HG02852 (cell line): ENCODE measurements at regions not wholly inside any gene's neighbourhood (a gene's known extent, or its start where the extent isn't known, plus 50 kb on each side); places are given as distances from the start of the nearest gene placed in this dataset.

Experiments used
- ATAC-seq: cut with Tn5 transposase; IDR thresholded peaks from one replicate; pipeline ENCODE4 v1.9.1; 2021; ENCODE audit warnings: mild to moderate bottlenecking, moderate library complexity; ENCODE audit not compliant: unreplicated experiment

DNA sequence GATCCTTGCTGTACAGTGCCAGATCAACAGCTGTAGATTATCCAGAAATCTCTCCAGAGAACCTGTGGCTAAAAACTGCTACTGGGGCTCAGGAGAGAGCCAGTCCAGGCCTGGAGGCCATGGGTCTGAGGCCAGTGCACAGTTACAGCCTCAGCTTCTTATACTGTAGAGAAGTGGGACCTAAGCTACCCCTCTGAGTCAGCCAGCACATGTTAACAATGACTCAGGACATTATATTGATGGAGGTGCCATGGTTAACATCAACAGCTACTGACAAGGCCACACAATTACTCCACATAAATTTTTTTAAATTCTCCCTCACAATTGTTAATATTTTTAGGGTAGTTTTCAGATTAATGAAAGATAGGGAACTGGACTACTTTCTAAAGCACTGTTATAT is 138.5 kb downstream of the RBM26 start:
- no peak for ATAC-seq

DNA sequence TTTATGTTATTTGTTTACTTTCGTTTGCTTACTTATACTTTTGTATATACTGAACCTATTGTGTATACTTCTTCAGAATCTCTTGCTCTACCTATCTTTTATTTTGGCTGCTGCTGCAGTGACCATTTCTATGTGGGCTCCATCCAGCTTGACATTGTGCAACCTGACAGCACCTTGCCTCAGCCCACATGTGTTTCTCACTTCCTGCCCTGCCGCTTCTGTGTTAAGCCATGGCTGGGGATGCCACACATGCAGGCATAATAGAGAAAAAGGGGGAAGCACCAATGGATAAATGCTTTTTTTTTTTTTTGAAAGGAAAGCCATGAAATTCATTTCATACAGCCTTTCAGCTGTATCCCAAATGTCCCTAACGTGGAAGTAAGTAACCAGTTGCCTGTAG is 147.6 kb downstream of the RBM26 start:
- peak; percentile 96 for ATAC-seq

GRCh38 chr13:79246578-79246949 is 159.5 kb downstream of the RBM26 start:
- ATAC-seq = peak; percentile 28

GRCh38 chr13:79245937-79246577 is 160.0 kb downstream of the RBM26 start:
- peak; percentile 76 for ATAC-seq

DNA sequence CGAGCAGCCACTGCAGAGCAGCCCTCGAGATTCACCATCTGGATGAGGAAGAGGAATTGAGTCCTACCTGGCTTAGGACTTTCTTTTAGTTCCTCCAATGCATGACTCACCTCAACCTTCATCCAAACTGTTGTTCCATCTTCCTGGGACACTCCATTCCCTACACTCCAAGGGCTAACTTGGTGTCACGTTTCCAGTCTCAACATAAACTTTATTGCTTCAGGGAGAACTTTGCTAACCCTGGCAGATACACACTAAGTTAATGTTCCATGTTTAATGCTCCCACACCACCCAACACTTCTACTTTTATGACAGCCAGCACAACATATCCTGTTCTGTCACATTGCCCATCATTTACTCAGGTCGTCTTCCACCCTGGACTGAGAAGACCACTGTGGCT is 164.4 kb downstream of the RBM26 start:
- ATAC-seq = no peak

GRCh38 chr13:79237981-79238380 is 168.1 kb downstream of the RBM26 start:
- ATAC-seq = no peak

- ATAC-seq = no peak
Measured at GRCh38 chr13:79231887-79232286, 174.2 kb downstream of the RBM26 start.

DNA sequence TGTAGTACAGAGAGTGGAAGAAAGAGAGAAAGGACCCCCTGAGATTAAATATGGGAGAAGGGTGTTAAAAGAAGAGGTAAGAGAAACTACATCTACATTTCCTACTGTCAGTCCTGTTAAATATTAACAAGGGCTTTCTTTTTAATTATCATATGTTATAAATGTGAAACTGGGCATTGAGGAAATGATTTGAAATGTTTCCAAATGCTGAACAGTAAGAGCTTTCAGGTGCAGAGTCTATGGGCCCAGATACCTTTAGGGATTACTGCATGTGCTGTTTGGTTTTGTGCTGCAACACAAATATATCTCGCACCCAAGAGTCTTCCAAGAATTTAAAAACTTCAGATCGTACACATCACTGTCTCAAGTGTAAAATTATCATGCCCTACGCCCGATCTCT is 176.3 kb downstream of the RBM26 start:
- no peak for ATAC-seq

- ATAC-seq = no peak
Measured at GRCh38 chr13:79228972-79229371, 177.1 kb downstream of the RBM26 start.

DNA sequence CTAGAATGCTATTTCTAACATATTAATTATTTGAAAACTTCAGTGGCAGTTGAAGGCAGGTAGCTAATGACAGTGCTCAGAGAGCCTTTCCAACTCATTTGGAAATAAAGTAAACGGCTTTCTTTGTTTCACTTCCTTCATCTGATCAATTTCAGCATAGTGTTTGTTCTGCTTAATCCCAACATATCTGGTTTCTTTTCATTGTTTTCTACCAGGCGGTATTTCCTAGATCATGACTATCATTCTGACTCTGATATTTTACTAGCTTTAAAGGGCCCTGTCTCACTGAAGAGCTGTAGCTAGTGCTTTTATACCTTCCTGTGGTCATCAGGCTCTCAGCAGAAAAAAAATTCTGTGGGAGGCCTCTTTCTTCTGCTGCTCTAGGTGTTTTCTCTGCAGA is 178.6 kb downstream of the RBM26 start:
- ATAC-seq = peak; percentile 93

DNA sequence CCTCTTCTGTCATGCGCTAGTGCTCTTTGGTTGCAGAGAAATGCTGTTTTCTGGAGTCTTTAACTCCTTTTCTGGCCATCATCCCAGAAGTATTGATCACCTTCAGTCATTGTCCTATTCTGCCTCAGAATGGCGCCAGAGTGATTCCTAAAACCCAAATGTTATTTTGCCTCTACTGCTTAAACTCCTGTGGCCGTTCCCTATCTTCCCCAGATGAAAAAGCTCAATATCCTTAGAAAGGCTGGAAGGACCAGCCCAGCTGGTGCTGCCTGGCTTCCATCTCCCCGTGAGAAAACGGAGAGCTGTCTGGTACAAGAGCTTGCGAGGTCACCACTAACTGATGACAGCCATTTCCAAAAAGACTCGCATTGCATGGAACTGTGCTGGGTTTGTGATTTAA is 179.1 kb downstream of the RBM26 start:
- ATAC-seq = peak; percentile 25

DNA sequence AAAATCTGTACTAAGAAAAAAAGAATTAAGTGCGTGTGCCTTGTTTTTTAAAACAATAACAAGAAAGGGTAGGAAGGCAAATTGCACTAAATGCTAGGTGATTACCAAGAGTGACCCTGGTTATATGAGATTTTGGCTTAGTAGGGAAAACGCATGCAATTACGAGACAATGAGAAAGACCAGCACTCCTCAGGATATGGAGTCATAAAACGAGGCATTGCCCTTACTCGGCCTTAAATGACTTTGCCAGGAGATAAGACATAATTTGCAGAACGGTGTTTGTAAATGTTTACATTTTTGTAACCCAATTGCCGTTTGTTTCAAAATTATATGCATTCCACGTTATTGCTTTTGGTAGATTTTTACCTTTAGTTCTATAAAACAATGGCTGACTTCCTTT is 179.8 kb downstream of the RBM26 start:
- no peak for ATAC-seq

GRCh38 chr13:79225487-79226232 is 180.4 kb downstream of the RBM26 start:
- ATAC-seq = no peak

- ATAC-seq = no peak
Measured at GRCh38 chr13:79222427-79223205, 183.4 kb downstream of the RBM26 start.

GRCh38 chr13:79212064-79212619 is 193.9 kb downstream of the RBM26 start:
- no peak for ATAC-seq

GRCh38 chr13:79211377-79211776 is 194.7 kb downstream of the RBM26 start:
- ATAC-seq = no peak

DNA sequence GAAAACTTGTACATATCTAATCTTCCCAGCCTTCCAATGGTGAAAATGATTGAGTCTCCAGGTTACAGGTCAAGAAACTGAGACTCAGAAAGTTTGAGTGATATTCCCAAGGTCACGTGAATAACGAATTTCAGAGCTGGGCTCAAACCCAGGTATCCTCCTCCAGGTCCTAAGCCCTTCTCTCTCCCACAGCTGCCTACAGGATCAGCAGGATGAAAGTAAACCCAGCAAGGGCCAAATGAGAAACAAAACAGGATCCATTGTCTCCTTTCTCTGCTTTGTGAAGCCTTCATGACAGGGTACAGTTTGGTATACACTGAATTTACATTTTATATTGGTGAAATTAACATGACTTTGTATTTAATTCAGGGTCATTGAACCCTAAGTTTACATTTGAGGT is 208.1 kb downstream of the RBM26 start:
- no peak for ATAC-seq

DNA sequence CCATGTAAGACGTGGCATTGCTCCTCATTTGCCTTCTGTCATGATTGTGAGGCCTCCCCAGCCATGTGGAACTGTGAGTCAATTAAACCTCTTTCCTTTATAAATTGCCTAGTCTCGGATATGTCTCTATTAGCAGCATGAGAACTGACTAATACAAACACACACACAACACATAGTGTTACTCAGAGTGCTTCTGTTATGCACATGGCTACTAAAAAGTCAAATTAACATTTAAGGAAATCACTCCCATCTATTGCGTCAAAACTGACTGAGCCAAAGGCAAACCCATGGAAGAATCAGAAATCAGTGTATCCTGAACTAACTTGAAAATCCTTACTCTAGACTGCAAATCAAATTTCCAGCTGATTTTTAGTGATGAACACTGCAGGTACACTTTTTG is 209.2 kb downstream of the RBM26 start:
- ATAC-seq = no peak

DNA sequence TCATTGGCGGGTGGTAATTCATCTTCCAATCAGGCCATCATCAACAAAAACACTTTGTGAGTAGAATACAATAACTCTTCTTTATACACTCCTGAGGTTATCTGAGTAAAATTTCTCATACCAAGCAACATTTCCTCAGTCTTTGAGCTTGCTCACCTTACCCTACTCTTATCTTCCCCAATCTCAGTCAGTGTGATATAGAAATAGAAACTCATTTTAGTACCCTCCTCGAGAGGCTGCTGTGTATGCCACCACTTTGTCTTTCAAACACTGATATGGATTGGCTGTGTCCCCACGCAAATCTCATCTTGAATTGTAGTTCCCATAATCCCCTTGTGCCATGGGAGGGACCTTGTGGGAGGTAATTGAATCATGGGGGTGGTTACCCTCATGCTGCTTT is 209.7 kb downstream of the RBM26 start:
- ATAC-seq = no peak

DNA sequence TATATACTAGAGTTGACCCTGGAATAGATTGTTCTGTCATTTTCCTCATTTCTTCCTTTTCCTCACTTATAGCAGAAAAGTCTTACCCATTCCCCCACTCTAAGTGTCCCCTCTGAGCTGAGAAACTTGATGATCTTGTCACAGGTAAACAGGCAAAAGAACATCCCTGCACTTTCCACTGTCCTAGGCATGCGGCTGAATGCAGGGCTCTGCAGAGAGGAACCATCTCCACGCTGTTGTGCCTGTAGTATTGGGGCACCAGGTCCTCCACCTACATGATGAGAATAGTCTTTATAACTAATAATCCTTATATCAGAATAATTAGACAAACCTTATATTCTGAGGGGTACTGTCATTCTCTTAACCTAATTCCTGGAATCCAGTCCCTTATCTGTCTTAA is 211.3 kb downstream of the RBM26 start:
- ATAC-seq = peak; percentile 35

GRCh38 chr13:79194272-79194671 is 211.8 kb downstream of the RBM26 start:
- peak; percentile 95 for ATAC-seq

GRCh38 chr13:79191501-79191900 is 214.6 kb downstream of the RBM26 start:
- ATAC-seq = no peak
